HG02852 (cell line): ENCODE measurements at regions not wholly inside any gene's neighbourhood (a gene's known extent, or its start where the extent isn't known, plus 50 kb on each side); places are given as distances from the start of the nearest gene placed in this dataset.
A peak's percentile ranks its signal among the peaks of the same experiment; 100 is the strongest.

Experiments used
- ATAC-seq: cut with Tn5 transposase; IDR thresholded peaks from one replicate; pipeline ENCODE4 v1.9.1; 2021; ENCODE audit warnings: mild to moderate bottlenecking, moderate library complexity; ENCODE audit not compliant: unreplicated experiment

GRCh38 chr2:205902041-205902899 is 183.7 kb downstream of the INO80D start:
- no peak for ATAC-seq

GRCh38 chr2:205901491-205901890 is 184.5 kb downstream of the INO80D start:
- ATAC-seq = no peak

- no peak for ATAC-seq
Observed at GRCh38 chr2:205898744-205899143, 187.2 kb downstream of the INO80D start.

- ATAC-seq = no peak
Observed at GRCh38 chr2:205895981-205896655, 189.9 kb downstream of the INO80D start.

- ATAC-seq = no peak
Observed at GRCh38 chr2:205892665-205893259, 193.2 kb downstream of the INO80D start.

- ATAC-seq = no peak
Observed at GRCh38 chr2:205892251-205892655, 193.7 kb downstream of the INO80D start.

GRCh38 chr2:205889114-205889513 is 196.9 kb downstream of the INO80D start:
- no peak for ATAC-seq

- no peak for ATAC-seq
Observed at GRCh38 chr2:205887637-205888036, 198.3 kb downstream of the INO80D start.

GRCh38 chr2:205885492-205886099 is 200.4 kb downstream of the INO80D start:
- ATAC-seq = peak; percentile 73

GRCh38 chr2:205883965-205884364 is 201.7 kb downstream of the NRP2 start:
- ATAC-seq = no peak

- no peak for ATAC-seq
Observed at GRCh38 chr2:205882806-205883425, 200.6 kb downstream of the NRP2 start.

GRCh38 chr2:205880048-205880447 is 197.7 kb downstream of the NRP2 start:
- no peak for ATAC-seq

- no peak for ATAC-seq
Observed at GRCh38 chr2:205878999-205879762, 196.9 kb downstream of the NRP2 start.

GRCh38 chr2:205877496-205877895 is 195.2 kb downstream of the NRP2 start:
- ATAC-seq = no peak

GRCh38 chr2:205876127-205876526 is 193.8 kb downstream of the NRP2 start:
- ATAC-seq = no peak

- no peak for ATAC-seq
Observed at GRCh38 chr2:205872716-205873115, 190.4 kb downstream of the NRP2 start.

GRCh38 chr2:205869439-205869838 is 187.1 kb downstream of the NRP2 start:
- no peak for ATAC-seq

GRCh38 chr2:205868773-205869333 is 186.6 kb downstream of the NRP2 start:
- no peak for ATAC-seq

- no peak for ATAC-seq
Observed at GRCh38 chr2:205868053-205868452, 185.8 kb downstream of the NRP2 start.

- no peak for ATAC-seq
Observed at GRCh38 chr2:205867371-205867770, 185.1 kb downstream of the NRP2 start.
